Astrocyte of the spinal cord (primary cell): ENCODE measurements at regions not wholly inside any gene's neighbourhood (a gene's known extent, or its start where the extent isn't known, plus 50 kb on each side); places are given as distances from the start of the nearest gene placed in this dataset.

Experiments used
- DNase-seq: peaks from one replicate; pipeline ENCODE4 v3.0.0; 2011; ENCODE audit warnings: low read depth, low spot score
- H3K4me3 ChIP-seq: 2 replicates; pipeline ENCODE4 v1.5.1; 2011; ENCODE audit warnings: low read depth, mild to moderate bottlenecking, low read length, moderate library complexity
- CTCF ChIP-seq: IDR thresholded peaks from 2 replicates; pipeline ENCODE4 v1.5.1; 2012; ENCODE audit warnings: low read depth, mild to moderate bottlenecking, low read length, inconsistent platforms
- in situ Hi-C: cut with HindIII; loops from 2 replicates; pipeline ENCODE4 v1.10.0; 2017; ENCODE audit warnings: low sequenced_read_pairs

- no peak for TF ChIP-seq CTCF
- in situ Hi-C loops: no loop called here
- no peak for DNase-seq
- no peak overlapping the region for H3K4me3 ChIP-seq
These were observed 541.6 kb downstream of the SLC4A3 start for GRCh38 chr2:220168891-220169546.

GRCh38 chr2:220174826-220175225 lies 547.4 kb downstream of the SLC4A3 start:
- H3K4me3 ChIP-seq: no peak overlapping the region
- in situ Hi-C loops: no loop called here
- TF ChIP-seq CTCF: no peak
- no peak for DNase-seq

DNA sequence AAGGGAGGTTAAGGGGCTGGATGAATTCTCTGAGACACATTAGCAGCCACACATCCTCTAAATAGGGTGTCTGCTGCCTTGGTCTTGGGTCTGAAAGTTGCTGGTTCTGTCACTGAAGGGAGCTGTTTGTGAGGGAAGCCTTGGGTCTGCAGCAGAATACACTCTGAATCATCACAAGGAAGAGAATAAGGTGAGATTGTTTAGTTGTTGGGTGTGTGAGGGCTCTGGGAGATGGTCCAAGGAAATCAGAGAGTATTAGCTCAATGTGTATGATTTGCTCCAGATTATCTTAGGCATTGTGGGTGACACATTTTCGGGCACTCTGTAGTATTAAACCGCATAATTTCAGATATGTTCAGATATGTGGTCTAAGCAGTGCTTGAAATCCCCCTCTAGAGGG lies 548.5 kb downstream of the SLC4A3 start:
- H3K4me3 ChIP-seq: no peak overlapping the region
- no peak for DNase-seq
- TF ChIP-seq CTCF: no peak
- in situ Hi-C loops: no loop called here

DNA sequence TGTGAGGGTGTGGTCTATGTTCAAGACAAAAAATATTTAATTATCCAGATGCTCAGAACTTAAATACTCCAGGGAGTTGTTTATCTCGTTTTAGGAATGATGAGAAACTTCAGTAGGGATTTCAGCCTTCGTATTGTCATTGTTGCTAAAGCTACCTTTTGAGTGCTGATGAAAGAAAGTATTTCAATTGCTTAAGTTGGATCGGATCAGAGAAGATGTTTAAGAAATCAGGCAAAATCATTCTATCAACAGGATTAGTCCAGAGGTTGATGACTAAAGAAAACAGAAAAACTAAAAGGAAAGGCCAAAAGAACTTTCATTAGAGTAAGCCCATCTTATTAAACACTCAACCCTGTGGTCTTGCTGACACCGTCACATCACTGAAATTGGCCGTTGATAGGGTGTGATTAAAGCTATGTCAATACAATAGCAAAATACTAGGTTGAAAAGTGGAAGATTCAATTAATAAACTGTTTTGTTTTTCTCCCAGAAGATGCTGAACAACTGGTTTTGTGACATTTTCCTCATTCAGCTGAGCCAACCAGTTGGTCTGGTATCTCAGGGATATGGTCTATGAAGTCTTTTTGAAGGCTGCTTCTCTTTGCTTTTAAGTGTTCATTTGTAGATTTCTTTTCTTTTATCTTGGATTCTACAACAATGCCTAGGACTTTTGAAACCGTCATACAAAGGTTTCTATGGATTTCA lies 551.7 kb downstream of the SLC4A3 start:
- H3K4me3 ChIP-seq: no peak overlapping the region
- in situ Hi-C loops: no loop called here

DNA sequence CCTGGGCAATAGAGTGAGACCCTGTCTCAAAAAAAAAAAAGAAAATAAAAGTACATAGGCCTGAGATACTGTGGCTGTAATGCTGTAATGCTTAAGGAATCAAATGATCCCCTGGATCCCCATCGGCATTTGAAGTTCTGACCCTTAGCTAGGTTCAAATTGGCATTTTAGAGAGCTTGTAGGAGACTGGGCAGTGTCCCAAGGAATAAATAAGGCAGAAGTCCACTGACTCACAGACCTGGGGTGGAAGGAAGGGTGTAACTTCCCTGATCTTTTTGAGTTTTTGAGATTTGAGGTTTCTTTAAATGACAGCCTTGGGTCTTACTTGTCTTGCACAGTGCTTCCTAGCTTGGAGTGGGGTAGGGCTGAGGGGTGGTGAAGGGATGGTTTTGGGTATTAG lies 553.7 kb downstream of the SLC4A3 start:
- no peak for TF ChIP-seq CTCF
- DNase-seq: no peak
- H3K4me3 ChIP-seq: no peak overlapping the region
- in situ Hi-C loops: no loop called here

More for the DNA sequence above, 551.7 kb downstream of the SLC4A3 start:
- no peak for DNase-seq
- no peak for TF ChIP-seq CTCF

DNA sequence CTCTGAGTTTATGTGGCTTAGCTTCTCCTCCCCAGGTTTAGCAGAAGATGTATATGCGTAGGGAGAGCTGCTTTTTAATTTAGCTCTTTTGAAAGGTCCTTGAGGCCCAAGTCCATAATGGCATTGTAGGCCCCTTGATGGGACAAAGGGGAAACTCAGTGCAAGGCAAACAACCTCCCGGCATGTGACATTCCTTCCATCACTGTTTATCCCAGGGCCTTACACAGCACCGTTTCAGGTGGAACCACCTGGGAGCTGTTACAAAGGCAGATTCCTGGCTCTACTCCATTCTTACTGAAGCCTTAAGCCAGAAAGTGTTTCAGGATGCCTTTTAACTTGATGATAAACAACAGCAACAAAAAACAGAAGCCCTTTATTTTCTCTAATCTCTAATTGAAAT lies 555.4 kb downstream of the SLC4A3 start:
- in situ Hi-C loops: no loop called here
- no peak overlapping the region for H3K4me3 ChIP-seq
- no peak for TF ChIP-seq CTCF
- no peak for DNase-seq
